ENCODE measurements at regions not wholly inside any gene's neighbourhood (a gene's known extent, or its start where the extent isn't known, plus 50 kb on each side); places are given as distances from the start of the nearest gene placed in this dataset.

DNA sequence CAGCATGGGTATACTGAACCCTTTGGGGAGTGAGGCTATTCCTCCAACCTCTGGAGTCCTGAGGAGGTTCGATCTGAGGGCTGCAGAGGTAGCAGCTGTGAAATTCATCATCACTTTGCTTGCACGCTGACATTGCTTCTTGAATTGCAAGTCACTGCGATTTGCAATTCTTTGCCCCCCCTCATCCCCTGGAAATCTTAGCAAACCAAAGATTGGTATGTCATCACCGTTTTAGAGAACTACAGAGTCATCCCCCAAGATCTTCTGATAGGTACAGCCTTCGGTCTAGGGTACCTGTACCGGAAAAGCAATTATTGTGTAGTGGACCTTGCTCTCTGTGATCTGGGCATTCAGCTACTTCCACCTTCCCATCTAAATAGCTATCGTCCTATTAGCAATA lies 192.6 kb downstream of the KLF6 start:
- DNase-seq = no peak
- Mint-ChIP-seq H3K4me1 (no peaks in the 10 kb centered on the region), H3K36me3 (ENCODE audit: low read depth) (no peaks in the 10 kb centered on the region), H3K27ac (no peak overlapping the region), H3K27me3 (peaks cover 16% of the 10 kb centered on the region), H3K9me3 (no peaks in the 10 kb centered on the region), H3K4me3 (no peak overlapping the region)
- CTCF ChIA-PET = no interaction called here
- POLR2A ChIA-PET = no interaction called here

- peaks cover 16% of the 10 kb centered on the region for H3K27me3 Mint-ChIP-seq
- H3K36me3 Mint-ChIP-seq (ENCODE audit: low read depth) = no peaks in the 10 kb centered on the region
- no peaks in the 10 kb centered on the region for H3K9me3 Mint-ChIP-seq
- no peaks in the 10 kb centered on the region for H3K4me1 Mint-ChIP-seq
- H3K4me3 Mint-ChIP-seq = no peak overlapping the region
- H3K27ac Mint-ChIP-seq = no peak overlapping the region
- ChIA-PET POLR2A (no interaction called here), CTCF (no interaction called here)
- DNase-seq = no peak
Measured at GRCh38 chr10:3588816-3589215, 196.2 kb downstream of the KLF6 start.

DNA sequence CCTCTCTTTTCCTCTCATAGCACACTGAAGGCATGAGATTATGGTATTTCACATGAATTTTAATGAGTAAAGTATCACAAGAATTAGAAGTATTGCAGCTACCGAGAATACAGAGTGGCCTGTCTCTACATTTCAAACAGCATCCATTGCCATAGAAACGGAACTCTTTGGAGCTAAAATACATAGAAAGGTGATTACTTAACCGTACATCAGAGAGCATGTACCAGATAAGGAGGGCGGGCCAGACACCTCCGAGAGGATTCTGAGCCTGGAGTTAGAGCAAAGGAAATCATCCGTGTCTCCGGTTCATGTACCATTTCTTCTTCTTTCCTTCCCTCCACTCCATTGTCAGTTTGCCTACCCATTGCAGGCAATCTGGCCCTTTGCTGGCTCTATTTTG lies 196.7 kb downstream of the KLF6 start:
- no peaks in the 10 kb centered on the region for H3K9me3 Mint-ChIP-seq
- H3K27ac Mint-ChIP-seq = no peak overlapping the region
- no peak overlapping the region for H3K4me3 Mint-ChIP-seq
- POLR2A ChIA-PET = no interaction called here
- H3K27me3 Mint-ChIP-seq = peaks cover 12% of the 10 kb centered on the region
- CTCF ChIA-PET = no interaction called here
- no peaks in the 10 kb centered on the region for H3K4me1 Mint-ChIP-seq
- no peak for DNase-seq
- no peaks in the 10 kb centered on the region for H3K36me3 Mint-ChIP-seq (ENCODE audit: low read depth)

GRCh38 chr10:3584926-3585784 lies 199.9 kb downstream of the KLF6 start:
- peaks cover 8% of the 10 kb centered on the region for H3K4me1 Mint-ChIP-seq
- no peaks in the 10 kb centered on the region for H3K36me3 Mint-ChIP-seq (ENCODE audit: low read depth)
- DNase-seq = no peak
- CTCF ChIA-PET = no interaction called here
- peaks cover 14% of the 10 kb centered on the region for H3K27me3 Mint-ChIP-seq
- H3K4me3 Mint-ChIP-seq = no peak overlapping the region
- peaks cover 2% of the 10 kb centered on the region for H3K9me3 Mint-ChIP-seq
- POLR2A ChIA-PET = no interaction called here
- H3K27ac Mint-ChIP-seq = no peak overlapping the region

GRCh38 chr10:3580565-3580964 lies 204.4 kb downstream of the KLF6 start:
- peaks cover 2% of the 10 kb centered on the region for H3K9me3 Mint-ChIP-seq
- H3K4me3 Mint-ChIP-seq = no peak overlapping the region
- peaks cover 4% of the 10 kb centered on the region for H3K27me3 Mint-ChIP-seq
- DNase-seq = no peak
- CTCF ChIA-PET = no interaction called here
- H3K36me3 Mint-ChIP-seq (ENCODE audit: low read depth) = no peaks in the 10 kb centered on the region
- POLR2A ChIA-PET = no interaction called here
- peaks cover 32% of the 10 kb centered on the region for H3K4me1 Mint-ChIP-seq
- H3K27ac Mint-ChIP-seq = peak overlapping the region; percentile 77

DNA sequence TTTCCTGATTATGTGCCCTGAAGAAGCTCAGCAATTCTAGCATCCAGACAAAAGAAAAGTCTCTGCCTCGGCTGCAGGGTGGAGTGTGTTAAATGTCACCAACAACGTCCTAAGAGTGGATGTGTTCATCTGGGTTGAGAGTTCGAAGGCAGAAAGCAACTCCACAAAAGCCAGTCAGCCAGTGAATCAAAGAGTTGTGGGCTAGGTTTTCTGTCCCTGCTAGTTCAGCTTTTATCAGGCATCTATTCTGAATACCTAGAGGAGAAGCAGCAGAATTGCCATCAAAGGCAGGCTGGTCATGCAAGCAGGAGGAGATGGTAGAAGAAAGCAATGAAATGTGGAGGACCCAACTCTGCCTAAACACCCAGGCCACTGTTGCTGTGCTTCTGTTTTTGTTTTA lies 205.2 kb downstream of the KLF6 start:
- ChIA-PET CTCF (no interaction called here), POLR2A (interaction anchor here (1.3 to 2.0 kb wide), 2 partner anchors 196 to 201 kb away, joined by 3 to 6 read pairs; no protein-coding TSS in a partner anchor)
- Mint-ChIP-seq H3K4me3 (peak overlapping the region; percentile 1), H3K4me1 (peaks cover 34% of the 10 kb centered on the region), H3K27me3 (peaks cover 4% of the 10 kb centered on the region), H3K9me3 (peaks cover 2% of the 10 kb centered on the region), H3K36me3 (ENCODE audit: low read depth) (no peaks in the 10 kb centered on the region), H3K27ac (peak overlapping the region; percentile 77)
- DNase-seq = no peak

DNA sequence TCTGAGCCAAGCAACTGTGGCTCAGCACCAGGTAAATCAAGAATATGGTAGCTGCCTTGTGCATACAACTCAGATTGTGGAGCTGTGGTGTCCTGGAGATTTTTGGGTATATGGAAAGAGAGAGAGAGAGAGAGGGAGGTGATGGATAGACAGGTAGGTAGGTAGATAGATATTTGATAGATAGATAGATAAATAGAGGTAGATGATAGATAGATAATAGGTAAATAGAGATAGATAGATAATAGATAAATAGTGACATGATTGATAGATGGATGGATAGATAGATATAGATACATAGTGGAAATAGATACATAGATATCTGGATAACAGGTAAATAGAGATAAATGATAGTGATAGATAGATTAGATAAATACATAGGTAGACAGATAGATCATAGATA lies 206.3 kb downstream of the KLF6 start:
- no peak overlapping the region for H3K4me3 Mint-ChIP-seq
- H3K4me1 Mint-ChIP-seq = peaks cover 34% of the 10 kb centered on the region
- POLR2A ChIA-PET = interaction anchor here (1.3 to 2.0 kb wide), 2 partner anchors 197 to 202 kb away, joined by 3 to 6 read pairs; no protein-coding TSS in a partner anchor
- no peak for DNase-seq
- peaks cover 2% of the 10 kb centered on the region for H3K9me3 Mint-ChIP-seq
- CTCF ChIA-PET = no interaction called here
- H3K27me3 Mint-ChIP-seq = peaks cover 2% of the 10 kb centered on the region
- no peak overlapping the region for H3K27ac Mint-ChIP-seq
- H3K36me3 Mint-ChIP-seq (ENCODE audit: low read depth) = no peaks in the 10 kb centered on the region

- no peak for DNase-seq
- Mint-ChIP-seq H3K36me3 (ENCODE audit: low read depth) (no peaks in the 10 kb centered on the region), H3K4me1 (peaks cover 34% of the 10 kb centered on the region), H3K4me3 (no peak overlapping the region), H3K27ac (no peak overlapping the region), H3K9me3 (peaks cover 2% of the 10 kb centered on the region), H3K27me3 (peaks cover 2% of the 10 kb centered on the region)
- ChIA-PET CTCF (no interaction called here), POLR2A (interaction anchor here (2.0 kb wide), 1 partner anchor 197 kb away, joined by 6 read pairs; no protein-coding TSS in a partner anchor)
Measured at GRCh38 chr10:3578159-3578558, 206.8 kb downstream of the KLF6 start.

DNA sequence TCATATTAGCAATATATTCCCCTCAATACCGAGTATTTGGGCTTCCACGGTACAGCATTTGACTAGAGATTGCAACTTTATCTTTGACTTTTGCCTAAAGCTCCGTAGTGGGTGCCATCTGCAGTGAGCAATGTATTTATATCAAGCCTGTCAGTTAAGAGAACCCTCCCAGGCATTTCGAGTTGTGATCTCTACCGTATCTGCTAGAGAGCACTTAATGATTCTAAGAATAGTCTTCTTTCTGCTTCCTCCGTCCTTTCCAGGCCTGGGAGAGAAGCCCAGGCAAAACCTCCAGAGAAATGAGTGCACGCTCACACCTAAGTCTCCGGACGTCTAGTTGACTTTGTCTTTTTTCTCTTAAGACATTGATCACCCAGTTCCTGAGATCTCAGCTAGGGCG lies 210.6 kb downstream of the KLF6 start:
- Mint-ChIP-seq H3K9me3 (no peaks in the 10 kb centered on the region), H3K4me1 (peaks cover 19% of the 10 kb centered on the region), H3K36me3 (ENCODE audit: low read depth) (no peaks in the 10 kb centered on the region), H3K27ac (no peak overlapping the region), H3K4me3 (no peak overlapping the region), H3K27me3 (no peaks in the 10 kb centered on the region)
- ChIA-PET POLR2A (no interaction called here), CTCF (no interaction called here)
- DNase-seq = no peak

GRCh38 chr10:3573498-3573897 lies 211.5 kb downstream of the KLF6 start:
- Mint-ChIP-seq H3K4me3 (no peak overlapping the region), H3K36me3 (ENCODE audit: low read depth) (no peaks in the 10 kb centered on the region), H3K9me3 (no peaks in the 10 kb centered on the region), H3K27ac (no peak overlapping the region), H3K4me1 (peaks cover 14% of the 10 kb centered on the region), H3K27me3 (no peaks in the 10 kb centered on the region)
- no peak for DNase-seq
- CTCF ChIA-PET = no interaction called here
- POLR2A ChIA-PET = no interaction called here

DNA sequence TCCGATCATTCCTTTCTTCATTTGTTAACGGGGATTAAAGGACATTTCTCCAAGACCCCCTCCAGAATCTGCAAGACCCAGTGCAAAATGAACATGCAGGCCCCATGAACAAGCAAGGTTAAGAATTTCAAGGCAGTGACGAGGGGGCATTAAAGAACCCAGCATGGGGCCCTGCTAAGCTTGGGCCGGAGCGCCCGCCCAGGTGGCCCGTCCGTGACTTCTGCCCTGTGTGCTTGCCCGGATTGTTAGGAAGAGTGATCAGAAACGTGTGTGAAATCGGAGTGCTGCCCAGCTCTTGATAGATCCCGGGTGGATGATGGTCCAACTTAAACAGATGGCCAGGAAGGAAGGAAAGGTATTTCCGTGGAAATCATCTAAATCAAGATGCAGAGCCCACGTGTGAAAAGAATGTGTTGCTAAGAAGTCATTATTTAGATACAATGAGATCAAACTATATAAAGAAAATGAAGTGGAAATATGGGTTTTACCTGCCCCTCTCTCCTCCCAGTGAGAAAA lies 213.6 kb downstream of the KLF6 start:
- H3K27me3 Mint-ChIP-seq = no peaks in the 10 kb centered on the region
- no peaks in the 10 kb centered on the region for H3K9me3 Mint-ChIP-seq

DNA sequence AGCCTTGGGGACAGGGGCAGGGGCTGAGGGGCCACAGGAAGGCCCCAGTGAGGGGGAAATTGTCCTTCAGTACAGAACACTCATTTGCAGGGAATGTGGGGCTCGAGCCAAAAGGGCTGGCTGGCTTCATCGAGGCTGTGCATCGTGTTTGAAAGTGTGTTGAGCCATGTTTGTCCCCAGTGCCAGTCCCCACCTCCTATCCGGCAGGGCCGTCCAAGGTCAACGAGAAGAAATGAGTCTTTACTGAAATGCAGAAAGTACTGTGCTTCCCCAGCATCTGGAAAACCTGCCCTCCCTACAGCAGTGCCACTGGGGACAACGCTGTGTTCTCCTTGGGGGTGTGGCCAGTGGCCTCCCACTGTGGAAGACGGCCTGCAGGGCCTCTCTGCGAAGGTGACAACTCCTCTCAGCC lies 214.1 kb downstream of the KLF6 start:
- DNase-seq = no peak
- no peaks in the 10 kb centered on the region for H3K9me3 Mint-ChIP-seq
- POLR2A ChIA-PET = no interaction called here

More for the DNA sequence above, 213.6 kb downstream of the KLF6 start:
- no peak for DNase-seq
- ChIA-PET POLR2A (no interaction called here), CTCF (no interaction called here)
- H3K27ac Mint-ChIP-seq = no peak overlapping the region
- no peaks in the 10 kb centered on the region for H3K36me3 Mint-ChIP-seq (ENCODE audit: low read depth)
- no peak overlapping the region for H3K4me3 Mint-ChIP-seq
- H3K4me1 Mint-ChIP-seq = peaks cover 23% of the 10 kb centered on the region

GRCh38 chr10:3570131-3570729 lies 214.8 kb downstream of the KLF6 start:
- H3K27ac Mint-ChIP-seq = no peak overlapping the region
- H3K36me3 Mint-ChIP-seq (ENCODE audit: low read depth) = no peaks in the 10 kb centered on the region
- H3K4me1 Mint-ChIP-seq = peaks cover 17% of the 10 kb centered on the region
- CTCF ChIA-PET = no interaction called here
- no peak overlapping the region for H3K4me3 Mint-ChIP-seq
- no peaks in the 10 kb centered on the region for H3K9me3 Mint-ChIP-seq
- POLR2A ChIA-PET = no interaction called here
- DNase-seq = no peak
- no peaks in the 10 kb centered on the region for H3K27me3 Mint-ChIP-seq

More for the DNA sequence above, 214.1 kb downstream of the KLF6 start:
- CTCF ChIA-PET = no interaction called here
- Mint-ChIP-seq H3K36me3 (ENCODE audit: low read depth) (no peaks in the 10 kb centered on the region), H3K4me3 (no peak overlapping the region), H3K27ac (no peak overlapping the region), H3K27me3 (no peaks in the 10 kb centered on the region), H3K4me1 (peaks cover 20% of the 10 kb centered on the region)

- Mint-ChIP-seq H3K4me1 (peaks cover 17% of the 10 kb centered on the region), H3K9me3 (no peaks in the 10 kb centered on the region), H3K4me3 (no peak overlapping the region), H3K27me3 (no peaks in the 10 kb centered on the region), H3K36me3 (ENCODE audit: low read depth) (no peaks in the 10 kb centered on the region), H3K27ac (no peak overlapping the region)
- POLR2A ChIA-PET = no interaction called here
- CTCF ChIA-PET = no interaction called here
- no peak for DNase-seq
Measured at GRCh38 chr10:3568983-3569382, 216.0 kb downstream of the KLF6 start.
